NAMALWA (cell line): ENCODE measurements at regions not wholly inside any gene's neighbourhood (a gene's known extent, or its start where the extent isn't known, plus 50 kb on each side); places are given as distances from the start of the nearest gene placed in this dataset.

Source experiments
- DNase-seq: peaks from one replicate; pipeline ENCODE4 v3.0.0-alpha.2; 2015; ENCODE audit warnings: low spot score

DNA sequence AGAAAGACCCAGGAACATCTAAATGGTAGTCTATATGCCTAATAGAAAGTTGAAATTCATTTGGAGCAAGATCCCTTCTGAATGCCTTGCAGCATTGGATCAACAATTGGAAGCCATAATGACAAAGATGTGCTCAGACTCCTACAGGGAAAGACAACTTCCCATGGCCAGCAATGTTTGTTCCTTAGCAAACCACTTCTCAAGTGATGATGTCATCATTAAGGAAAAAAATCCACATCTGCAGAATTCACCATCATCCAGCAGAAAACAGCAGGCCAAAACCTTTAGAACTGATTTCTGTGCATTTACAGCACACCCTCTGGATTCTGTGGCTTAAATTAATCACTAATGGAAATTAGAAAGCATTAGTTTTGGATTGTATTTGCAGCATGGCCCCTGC is 82.4 kb upstream of the ZIC3 start:
- DNase-seq = no peak

DNA sequence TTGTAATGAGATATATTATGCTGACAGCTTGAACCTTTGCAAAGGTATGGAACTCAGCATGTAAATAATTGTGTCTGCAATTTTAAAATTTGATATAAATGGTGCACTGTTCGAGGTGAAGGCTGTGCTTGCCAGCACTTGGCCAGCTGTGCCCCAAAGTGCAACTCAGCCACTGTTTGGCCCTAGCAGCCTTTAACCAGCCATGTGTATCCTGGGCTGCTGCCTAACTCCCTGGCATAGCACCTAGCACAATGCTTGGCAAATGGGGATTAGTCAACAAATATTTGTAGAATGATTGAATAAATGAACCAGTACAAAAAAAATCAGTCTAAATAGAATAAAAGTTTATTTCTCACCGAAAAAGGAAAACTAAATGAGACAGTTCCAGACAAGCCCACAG is 83.8 kb upstream of the ZIC3 start:
- no peak for DNase-seq

DNA sequence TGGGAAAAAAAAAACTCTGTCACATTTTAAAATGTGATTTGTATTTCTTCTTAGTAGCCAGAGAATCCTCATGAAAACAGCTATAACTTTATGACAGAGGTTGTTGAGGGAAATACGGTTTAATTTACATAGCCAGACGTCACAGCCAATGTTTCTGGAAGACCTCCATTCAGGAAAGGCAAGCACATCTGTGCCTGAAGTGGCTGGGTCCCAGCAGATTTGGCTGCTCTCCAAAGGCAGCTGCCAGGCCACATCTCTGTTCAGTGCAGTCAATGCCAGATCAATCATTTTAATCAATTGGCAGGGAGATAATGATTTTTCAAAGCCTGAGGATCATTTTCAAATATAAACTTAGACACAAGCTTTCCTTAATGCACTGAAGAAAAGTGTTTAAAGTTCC is 86.5 kb upstream of the ZIC3 start:
- DNase-seq = no peak

DNA sequence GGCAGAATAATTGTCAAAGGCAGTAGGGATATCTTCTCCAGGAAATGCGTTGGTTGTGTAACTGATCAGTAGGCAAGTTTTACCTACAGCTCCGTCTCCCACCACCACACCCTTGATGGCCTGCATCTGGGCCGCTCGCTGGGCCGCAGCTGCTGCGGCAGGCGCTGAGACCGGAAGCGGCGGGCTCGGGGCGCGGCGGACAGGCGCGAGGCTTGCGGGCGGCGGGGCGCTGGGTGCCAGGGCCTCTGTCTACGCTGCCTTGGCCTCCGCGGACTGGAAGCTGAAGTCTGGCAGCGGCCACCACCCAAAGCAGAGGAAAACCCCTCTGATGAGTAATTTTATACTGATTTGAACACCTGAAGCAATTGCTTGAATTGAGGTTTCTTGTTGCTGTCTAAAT is 124.2 kb upstream of the ZIC3 start:
- no peak for DNase-seq

DNA sequence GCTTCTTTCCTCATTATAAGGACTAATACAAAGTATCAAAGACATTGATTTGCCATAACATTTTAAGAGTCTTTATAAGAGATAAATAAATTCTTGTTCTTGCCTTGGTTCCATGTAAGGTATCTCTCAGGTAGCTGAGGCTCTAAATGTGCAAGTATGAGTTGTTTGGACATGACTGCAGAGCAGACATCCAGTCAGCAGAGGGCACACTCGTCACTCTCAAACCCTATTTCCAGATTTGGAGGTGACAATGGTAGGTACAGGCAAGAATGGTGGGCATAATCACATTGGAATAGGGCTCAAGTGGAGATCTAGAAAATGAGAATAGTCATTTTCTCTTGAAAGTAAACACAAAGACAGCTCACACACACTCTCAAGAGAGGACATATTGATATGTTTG is 133.3 kb upstream of the ZIC3 start:
- DNase-seq = peak; percentile 38

DNA sequence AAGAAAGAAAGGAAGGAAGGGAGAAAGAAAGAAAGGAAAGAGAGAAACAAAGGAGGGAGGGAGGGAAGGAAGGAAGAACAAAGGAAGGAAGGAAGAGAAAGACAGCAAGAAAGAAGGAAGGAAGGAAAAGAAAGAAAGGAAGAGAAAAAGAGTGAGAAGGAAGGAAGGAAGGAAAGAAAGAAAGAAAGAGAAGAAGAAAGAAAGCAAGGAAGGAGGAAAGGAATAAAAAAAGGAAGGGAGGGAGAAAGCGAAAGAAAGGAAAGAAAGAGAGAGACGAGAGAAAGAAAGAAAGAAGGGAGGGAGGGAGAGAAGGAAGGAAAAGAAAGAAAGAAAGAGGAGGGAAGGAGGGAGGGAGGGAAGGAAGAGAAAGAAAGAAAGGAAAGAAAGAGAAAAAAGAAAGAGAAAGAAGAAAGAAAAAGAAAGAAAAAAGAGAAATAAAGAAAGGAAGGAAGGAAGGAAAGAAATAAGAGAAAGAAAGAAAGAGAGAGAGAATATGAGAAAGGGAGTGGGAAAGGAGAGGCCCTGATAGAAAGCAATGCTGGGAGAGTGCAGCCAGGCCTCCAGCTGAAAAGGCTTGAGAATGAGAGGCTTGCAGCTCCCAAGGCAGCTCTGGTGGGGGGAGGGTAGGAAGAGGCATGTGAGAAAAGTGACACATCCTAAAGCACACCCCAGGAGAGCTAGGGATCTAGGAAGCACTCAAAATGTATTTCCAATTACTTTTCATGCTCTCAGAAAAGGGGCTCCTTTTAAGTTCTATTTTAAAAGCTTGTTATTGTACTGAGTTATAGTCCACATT is 134.0 kb upstream of the ZIC3 start:
- no peak for DNase-seq

DNA sequence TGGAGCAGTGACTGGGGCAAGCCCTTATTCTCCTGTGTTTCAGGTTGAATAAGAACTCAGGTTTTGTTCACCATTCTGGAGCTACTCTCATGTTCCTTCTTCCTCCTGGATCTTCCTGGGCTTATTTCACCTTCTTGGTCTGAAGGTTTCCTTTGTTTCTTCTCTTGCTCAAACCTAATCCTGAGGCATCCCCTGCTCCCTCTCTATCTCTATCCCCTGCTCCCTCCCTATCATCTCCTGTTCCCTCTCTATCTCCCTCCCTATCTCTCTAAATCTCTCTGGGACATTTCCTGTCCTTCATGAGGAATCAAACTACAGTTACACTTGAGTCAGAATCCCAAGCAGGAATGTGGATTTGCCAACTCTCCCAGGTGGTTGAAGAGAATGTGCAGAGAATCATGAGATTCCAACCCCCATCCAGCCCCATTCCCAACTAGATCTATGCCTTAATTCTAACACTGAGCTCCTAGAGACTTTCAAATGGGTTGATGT is 134.9 kb upstream of the ZIC3 start:
- DNase-seq = no peak

DNA sequence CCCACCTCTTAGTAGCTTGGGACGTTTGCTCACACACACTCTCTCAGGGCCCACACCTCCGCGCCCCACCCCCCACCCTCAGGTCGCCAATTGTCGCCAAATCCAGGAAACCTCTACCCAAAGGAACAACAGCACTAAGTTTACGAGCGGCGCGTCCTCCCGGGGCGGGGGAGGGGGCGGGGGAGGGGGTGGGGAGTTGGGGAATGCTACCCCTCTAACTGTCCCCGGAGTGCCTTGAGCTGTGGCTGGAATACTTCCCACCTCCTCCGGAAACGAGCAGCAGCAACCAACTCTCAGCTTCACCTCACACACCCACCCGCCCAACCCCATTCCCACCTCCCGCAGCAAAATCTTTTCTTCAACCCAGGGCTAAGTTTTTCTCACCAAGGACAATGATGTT is 135.6 kb upstream of the ZIC3 start:
- no peak for DNase-seq

DNA sequence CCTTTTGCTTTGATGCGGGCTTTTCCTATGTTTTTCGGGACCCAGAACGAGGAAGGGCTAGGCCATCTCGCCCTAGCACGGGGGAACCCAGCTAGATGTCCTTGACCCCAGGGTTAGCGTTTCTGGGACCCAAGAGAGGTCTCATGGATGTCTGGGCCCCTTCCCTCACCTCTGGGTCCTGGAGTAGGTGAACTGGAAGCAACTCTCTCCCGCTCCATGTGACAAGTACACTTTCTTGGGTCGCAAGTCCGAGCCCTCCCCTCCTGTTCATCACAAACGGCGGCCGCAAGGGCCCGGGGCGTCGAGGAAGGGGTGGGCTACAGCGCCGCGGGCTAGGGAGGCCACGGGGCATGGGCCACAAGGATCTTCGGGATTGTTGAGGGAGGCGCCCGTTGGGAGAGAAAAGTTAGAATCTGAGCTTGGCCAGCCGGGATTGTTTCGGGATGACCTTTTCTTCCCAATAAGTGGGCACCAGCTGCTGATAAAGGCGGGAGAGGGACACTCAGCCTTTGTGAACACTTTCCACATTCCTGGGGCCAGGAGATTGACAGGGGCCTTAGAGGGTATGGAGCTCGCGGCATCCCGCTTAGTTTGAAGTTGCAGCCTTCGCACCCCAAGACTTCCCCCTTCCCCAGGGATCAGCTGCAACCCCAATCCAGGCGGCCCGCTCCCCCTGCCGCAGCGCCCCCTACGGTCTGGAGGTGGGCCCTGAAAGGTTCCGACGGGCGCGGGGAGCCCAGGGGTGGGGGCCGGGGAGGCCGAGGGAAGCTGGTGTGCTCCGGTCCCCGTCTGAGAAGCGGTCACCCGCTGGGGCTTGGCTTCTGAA is 136.9 kb upstream of the ZIC3 start:
- DNase-seq = no peak

DNA sequence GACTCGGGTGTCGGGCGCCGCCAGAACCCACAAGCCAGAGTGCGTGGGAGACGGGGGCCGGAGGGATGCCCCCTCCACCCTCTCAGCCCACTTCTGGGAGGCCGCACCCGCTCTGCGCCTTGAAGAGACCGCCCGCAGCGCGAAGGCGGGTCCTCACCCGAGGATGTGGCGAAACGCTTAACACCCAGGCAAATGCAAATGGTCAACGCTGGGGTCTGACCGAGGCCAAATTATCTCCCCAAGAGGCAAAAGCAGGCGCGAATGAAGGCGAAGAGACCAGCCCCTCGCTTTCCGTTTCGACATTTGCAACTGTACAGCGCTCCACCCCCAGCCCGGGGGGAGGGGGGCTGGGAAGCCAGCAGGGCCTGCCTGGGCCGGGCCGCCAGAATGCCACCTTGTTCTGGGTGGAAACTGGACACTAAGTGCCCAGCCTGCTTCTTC is 137.7 kb upstream of the ZIC3 start:
- no peak for DNase-seq

DNA sequence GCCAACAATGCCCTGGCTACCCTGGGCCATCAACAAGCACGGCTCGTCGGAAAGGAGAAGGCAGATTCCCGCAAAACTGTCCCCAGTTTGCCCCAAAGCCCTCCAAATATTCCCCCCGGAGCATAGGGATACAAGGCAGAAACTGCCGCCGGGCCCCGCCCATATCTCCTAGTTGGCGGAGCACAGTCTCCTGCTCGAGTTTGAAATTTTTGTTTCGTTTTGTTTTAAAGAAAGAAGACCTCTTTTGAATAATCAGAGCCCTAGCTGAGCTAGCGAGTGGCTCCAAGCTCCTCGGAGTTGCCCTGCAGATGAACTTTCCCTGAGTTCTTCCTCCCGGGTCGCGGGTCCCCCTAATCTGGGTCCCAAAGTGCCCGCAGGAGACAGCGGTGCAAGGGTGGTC is 138.1 kb upstream of the ZIC3 start:
- DNase-seq = no peak

DNA sequence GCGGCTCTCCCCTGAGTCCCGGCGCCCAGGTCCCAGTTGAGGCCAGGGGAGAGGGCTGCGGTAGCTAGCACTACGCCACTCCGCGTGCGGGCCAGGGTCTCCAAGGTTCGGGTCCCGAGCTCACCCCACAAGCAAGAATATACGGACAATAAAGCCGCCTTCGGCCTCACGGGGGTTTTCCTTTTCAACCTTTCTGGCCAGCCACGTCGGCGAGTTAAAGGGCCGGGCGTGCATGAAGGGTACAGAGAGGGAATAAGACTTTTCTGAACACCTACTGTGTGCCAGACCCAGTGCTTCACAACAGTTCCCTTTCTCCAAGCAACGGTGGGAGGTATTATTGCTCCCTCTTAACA is 138.5 kb upstream of the ZIC3 start:
- no peak for DNase-seq

DNA sequence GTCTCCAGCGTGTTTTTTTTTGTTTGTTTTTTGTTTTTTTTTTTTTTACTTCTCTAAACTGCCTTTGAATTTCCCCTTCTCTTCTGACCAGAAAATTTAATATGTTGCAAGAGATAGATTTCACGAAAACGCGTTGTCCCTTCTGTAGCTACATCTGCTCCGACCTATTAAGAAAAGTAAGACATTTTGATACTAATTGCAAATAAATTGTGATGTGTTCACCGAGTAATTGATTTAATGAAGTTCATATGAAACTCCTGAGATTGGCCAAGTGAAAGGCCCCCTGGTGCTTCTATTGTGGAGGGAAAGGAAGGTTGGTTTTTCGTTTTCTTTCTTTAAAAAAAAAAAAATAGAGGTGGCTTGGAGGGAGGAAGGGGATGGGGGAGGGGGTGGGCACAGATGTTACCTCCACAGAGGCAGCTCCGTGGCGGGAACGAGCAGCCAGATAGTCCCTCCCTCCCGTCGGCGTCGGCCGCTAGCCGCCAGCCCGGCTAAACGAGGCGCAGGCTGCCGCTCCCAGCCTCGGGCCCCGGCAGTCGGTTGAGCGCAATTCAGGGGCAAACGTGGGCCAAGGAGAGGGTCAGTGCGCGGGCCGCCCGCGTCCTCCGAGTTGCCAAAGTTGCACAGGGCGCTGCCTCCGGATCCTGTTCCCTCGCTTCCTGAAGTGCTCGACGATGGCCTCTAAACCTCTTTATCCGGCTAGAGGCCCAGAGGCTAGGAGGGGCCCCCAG is 139.1 kb upstream of the ZIC3 start:
- no peak for DNase-seq

DNA sequence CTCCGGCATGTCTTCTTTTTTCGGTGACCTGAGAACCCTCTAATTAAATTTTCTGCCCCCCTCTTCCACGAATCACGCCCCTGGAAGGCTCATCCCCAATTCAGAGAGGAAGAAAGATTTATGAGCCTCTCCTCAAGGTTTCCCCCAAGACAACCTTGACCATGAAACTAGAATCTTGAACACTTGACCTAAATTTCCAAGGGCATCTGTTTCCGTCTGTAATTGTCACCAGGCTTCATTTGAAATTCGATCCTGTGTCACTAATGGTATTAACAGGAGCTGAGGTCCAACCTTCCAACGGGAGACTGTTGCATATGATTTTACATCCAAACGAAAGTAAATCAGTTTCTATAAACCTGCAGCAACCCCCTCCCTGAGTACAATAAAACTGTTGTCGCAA is 139.9 kb upstream of the ZIC3 start:
- DNase-seq = no peak

DNA sequence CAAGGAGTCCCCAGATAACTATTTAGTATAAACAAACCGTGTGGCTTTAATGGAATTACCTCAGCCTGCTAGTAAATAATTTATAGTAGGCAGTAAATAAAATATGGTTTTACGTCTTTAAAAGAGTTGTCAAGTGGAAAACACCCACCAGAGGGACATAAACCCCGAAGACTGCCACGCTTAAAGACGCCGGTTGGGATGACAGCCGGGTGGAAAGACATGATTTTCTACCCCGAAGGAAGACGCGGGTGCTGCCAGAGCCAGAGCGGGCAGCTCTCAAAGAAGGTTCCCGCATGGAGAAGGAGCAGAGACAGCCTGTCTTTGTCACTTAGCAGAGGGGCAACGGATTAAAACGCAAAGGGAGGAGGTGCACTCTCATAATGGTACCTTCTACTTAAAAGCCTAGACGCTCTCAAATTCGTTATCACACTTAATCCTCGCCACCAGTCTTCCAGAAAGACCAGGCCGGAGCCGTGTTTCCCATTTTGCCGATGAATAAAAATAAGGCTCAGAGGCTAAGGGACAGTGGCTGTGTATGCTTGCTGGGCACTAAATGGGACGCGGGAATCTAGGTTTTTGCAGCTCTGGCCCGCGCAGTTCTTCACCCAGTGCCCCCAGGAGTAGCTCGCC is 140.5 kb upstream of the ZIC3 start:
- no peak for DNase-seq

DNA sequence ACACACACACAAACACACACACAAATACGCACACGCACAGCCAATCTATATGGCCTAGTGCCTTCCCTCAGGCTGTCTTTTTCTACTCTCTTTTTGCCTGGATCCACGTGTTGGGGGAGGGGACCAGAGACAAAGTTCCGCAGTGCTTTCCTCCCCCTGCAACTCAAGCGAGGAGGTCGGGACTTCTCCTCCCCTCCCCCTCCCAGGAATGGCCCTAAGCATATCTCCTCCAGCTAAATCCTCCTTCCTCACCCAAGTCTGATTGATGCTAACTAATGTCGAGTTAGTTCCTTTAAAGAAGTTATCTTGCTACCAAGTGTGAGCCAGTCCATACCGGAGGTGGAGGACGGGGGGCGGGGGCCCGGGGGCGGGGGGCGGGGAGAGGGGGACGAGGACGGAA is 141.2 kb upstream of the ZIC3 start:
- no peak for DNase-seq

DNA sequence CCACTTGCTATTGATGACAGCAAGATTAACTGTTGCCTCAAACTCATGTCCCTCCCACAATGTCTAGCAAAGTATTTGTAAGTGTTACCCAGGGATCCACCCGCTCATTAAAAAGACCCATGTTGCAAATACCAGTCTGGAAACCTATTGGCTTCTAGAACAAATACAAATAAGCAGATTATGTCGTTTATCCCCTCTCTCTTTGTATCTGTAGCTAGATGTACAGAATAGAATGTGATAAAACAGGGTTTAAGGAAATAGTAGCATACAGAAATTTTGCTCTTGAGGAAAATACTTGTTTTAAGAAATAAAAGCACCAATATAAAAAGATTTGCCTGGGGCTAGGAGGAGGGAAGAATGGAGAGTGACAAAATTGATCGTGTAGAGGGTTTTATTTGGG is 142.7 kb upstream of the ZIC3 start:
- no peak for DNase-seq

DNA sequence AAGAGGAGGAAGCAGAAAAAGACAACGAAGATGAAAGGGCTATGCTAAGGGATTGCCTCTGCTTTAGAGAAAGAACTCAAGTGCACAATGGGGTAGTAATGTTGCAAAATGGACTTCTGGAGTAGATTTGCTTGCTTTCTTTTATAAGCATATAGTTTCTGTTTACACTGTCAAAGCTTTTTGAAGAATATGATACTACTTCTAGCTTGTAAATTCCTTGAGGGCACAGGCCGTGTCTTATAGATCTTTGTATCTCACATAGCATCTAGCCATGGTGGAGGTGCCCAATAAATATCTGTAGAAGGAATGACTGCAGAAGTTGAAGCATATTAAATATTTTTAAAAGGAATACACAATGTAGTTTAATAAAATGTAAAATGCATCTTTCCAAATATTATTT is 147.8 kb upstream of the ZIC3 start:
- DNase-seq = no peak

DNA sequence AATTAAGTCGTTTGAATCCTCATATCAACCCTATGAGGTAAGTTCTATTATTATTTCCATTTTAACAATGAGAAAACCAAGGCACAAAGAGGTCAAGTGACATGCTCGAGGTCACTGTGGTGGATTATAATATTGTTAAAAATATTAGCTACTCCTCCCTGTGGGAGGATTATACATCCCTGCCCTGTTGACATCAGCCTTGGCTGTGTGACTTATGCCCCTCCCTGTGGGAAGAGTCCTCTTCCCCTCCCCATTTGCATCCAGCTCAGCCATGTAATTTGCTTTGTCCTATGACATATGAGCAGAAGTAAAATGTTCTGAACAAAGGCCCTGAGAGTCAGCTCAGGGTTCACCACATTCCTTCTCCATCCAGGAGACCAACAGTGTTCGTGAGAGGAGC is 152.7 kb upstream of the ZIC3 start:
- no peak for DNase-seq

DNA sequence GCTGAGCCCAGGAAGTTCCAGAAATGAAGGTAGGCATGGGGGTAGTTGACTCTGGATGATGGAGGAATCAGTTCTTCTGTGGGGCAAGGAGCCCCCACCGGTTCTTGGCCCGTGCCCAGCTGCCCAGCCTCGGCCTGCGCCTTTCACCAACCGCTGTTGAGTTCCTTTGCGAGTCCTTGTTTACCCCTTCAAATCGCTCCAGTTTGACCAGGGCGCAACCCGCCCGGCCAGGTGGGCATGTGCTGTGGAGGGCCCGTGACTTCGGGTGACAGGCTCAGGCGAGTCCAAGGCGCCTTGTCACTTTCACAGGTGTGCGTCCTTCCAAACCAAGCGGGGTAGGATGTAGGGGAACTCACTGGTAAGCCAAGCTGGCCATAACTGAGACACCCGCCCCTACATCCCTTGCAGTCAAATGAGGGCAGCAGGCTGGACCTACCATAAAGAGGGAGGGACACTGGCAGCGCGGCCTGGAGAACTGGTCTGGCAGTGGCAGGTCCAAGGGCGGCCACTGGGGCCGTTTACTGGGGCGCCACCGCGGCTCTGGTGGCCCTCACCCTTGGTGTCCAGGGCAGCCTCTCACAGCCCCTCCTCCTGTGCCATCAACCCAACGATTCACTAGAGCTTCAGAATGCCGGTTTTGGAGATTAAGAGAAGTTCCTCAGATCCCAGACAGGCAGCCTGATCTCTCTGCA is 160.3 kb upstream of the ZIC3 start:
- no peak for DNase-seq

DNA sequence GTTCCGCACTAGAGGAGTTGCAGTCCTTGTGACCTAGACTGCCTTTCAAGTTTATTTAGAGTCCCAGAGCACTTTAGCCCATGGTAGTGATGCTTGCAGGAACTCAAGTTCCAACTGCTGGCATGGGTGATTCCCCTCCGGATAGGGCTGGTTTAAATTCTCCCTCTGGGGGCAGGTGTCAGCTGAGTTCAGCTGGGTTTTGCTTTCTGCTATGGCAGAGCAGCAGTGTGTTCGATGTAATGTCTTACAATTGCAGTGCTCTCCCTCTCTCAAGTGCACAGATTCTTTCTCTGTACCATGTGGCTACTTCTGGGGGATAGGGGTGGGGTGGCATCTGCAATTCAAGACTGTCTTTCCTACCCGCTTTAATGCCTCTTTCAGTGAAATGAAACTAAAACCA is 164.8 kb upstream of the ZIC3 start:
- DNase-seq = no peak

DNA sequence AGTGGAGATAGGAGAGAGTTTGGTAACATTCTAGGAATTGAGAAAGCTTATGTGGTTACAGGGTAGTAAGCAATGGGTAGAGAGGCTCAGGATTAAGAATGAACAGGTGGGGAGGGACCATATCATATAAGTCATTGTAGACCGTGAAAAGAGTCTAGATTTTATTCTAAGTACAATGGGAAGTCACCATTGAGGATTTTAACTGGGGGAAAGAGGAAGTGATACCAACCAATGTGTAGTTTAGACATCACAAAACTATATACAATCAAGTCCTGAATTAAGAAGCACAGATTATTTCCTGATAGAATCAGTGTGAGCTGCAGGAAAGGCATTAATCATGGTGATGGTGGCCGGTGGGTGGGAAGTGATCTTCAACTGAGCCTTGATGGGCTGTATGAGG is 178.3 kb upstream of the ZIC3 start:
- DNase-seq = peak; percentile 1
